SK-N-MC (cell line): ENCODE measurements at regions not wholly inside any gene's neighbourhood (a gene's known extent, or its start where the extent isn't known, plus 50 kb on each side); places are given as distances from the start of the nearest gene placed in this dataset.

Experiments used
- DNase-seq: peaks from one replicate; pipeline ENCODE4 v3.0.0-alpha.2; 2011; ENCODE audit warnings: low read depth, low spot score
- H3K27ac ChIP-seq: fragments of 200-600 bp; sonication (generic); 2 replicates; pipeline ENCODE4 v1.5.1; 2016; ENCODE audit warnings: mixed run types
- H3K36me3 ChIP-seq: fragments of 200-600 bp; sonication (generic); 2 replicates; pipeline ENCODE4 v1.6.1; 2017; ENCODE audit warnings: antibody characterized with exemption, low read length, mixed read lengths; ENCODE audit not compliant: insufficient read depth
- H3K4me3 ChIP-seq: fragments of 200-600 bp; sonication (generic); 2 replicates; pipeline ENCODE4 v1.5.1; 2016
- H3K9ac ChIP-seq: fragments of 200-600 bp; sonication (generic); 2 replicates; pipeline ENCODE4 v1.8.0; 2017; ENCODE audit warnings: mixed run types, mixed read lengths; ENCODE audit not compliant: insufficient read length
- H3K9me3 ChIP-seq: fragments of 200-600 bp; sonication (generic); 2 replicates; pipeline ENCODE4 v1.6.1; 2017; ENCODE audit warnings: low read depth, mild to moderate bottlenecking, antibody characterized with exemption, low read length, moderate library complexity, mixed read lengths
- EZH2 ChIP-seq: fragments of 200-600 bp; sonication (generic); IDR thresholded peaks from one replicate; pipeline ENCODE4 v1.6.1; 2017; ENCODE audit warnings: antibody characterized with exemption
- FOXP2 ChIP-seq: optimal IDR thresholded peaks from 2 replicates; pipeline ENCODE3; 2011; ENCODE audit warnings: mild to moderate bottlenecking, moderate library complexity; ENCODE audit not compliant: insufficient read depth; ENCODE audit errors: extremely low read length, control extremely low read depth
- POLR2AphosphoS5 ChIP-seq: IDR thresholded peaks from 2 replicates; pipeline ENCODE4 v1.6.1; 2012; ENCODE audit warnings: mild to moderate bottlenecking, low read depth, low read length, borderline replicate concordance

DNA sequence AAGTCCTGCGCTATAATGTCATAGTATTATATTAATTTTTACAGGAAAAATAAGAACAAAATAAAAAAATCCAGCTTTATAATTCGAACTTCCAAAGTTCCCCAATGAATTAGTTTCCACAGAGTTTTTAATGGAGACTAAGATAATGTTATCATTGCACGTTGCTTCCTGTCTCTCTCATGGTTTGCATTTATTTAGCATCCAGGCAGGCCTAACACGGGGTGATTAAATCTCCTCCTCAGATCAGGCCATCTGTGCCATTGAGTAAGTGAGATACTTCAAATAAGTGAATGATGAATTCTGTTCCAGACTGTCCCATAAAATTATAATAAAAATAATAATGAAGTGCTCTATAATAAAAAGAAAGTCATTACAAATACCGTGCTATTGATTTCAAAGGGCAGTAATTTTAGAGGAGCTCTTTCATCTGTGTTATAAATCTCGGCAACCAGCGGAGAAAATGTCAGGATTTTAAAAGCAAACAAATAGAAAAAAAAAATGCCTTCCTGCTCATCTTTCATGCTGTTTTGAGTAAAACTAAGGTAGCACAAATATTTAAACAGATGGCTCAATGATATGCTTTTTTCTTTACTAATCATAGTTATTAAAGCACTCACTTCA is 570.6 kb upstream of the ZNF608 start:
- H3K36me3 ChIP-seq, result no peaks in the 10 kb centered on the region
- no peak overlapping the region for H3K9ac ChIP-seq
- no peak overlapping the region for H3K4me3 ChIP-seq
- H3K27ac ChIP-seq, result no peak overlapping the region
- no peak for DNase-seq
- TF ChIP-seq POLR2AphosphoS5 (no peak), FOXP2 (no peak), EZH2 (no peak)
- no peaks in the 10 kb centered on the region for H3K9me3 ChIP-seq

- TF ChIP-seq EZH2 (no peak), FOXP2 (no peak), POLR2AphosphoS5 (no peak)
- Histone ChIP-seq H3K9ac (no peak overlapping the region), H3K4me3 (no peak overlapping the region), H3K9me3 (no peaks in the 10 kb centered on the region), H3K36me3 (no peaks in the 10 kb centered on the region), H3K27ac (no peak overlapping the region)
- DNase-seq, result no peak
Measured at GRCh38 chr5:125317536-125317995, 571.1 kb upstream of the ZNF608 start.

- DNase-seq, result no peak
- H3K27ac ChIP-seq, result no peak overlapping the region
- H3K9me3 ChIP-seq, result no peaks in the 10 kb centered on the region
- H3K4me3 ChIP-seq, result no peak overlapping the region
- H3K9ac ChIP-seq, result no peak overlapping the region
- no peaks in the 10 kb centered on the region for H3K36me3 ChIP-seq
- TF ChIP-seq EZH2 (no peak), FOXP2 (no peak), POLR2AphosphoS5 (no peak)
Measured at GRCh38 chr5:125321654-125322053, 575.2 kb upstream of the ZNF608 start.

GRCh38 chr5:125323613-125324012 is 577.2 kb upstream of the ZNF608 start:
- no peak overlapping the region for H3K9ac ChIP-seq
- H3K27ac ChIP-seq, result no peak overlapping the region
- no peak for DNase-seq
- H3K9me3 ChIP-seq, result no peaks in the 10 kb centered on the region
- TF ChIP-seq EZH2 (no peak), POLR2AphosphoS5 (no peak), FOXP2 (no peak)
- H3K4me3 ChIP-seq, result no peak overlapping the region
- no peaks in the 10 kb centered on the region for H3K36me3 ChIP-seq

DNA sequence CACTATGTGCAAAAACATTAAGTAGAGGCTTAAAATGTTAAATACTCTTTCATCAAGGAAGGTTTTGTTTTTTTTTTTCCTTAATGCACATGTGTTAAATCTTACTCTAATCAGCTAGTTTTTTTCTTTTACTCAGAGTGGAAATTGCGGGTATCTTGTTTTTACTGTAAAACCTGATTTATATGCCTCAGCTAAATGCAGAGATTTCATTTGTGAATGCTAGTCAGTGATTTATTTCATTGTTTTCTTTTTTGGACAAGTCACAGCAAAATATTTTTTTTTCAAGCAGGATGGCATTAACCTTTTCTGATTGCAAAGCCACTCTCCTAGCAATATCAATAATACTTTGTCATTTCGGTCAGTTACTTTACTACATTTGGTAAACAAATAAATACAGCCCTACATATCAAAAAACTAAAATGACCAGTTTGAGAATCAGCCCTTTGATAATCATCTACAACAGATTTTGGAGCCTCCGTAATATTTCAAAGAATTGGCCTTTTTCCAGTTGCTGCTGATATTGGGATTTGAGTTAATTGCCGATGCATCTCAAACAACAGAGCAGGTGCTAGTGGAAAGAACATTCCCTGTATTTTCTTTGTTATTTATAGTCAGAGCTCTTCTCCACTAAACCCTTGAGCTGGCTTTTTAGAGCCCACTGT is 579.2 kb upstream of the ZNF608 start:
- H3K4me3 ChIP-seq, result no peak overlapping the region
- H3K36me3 ChIP-seq, result no peaks in the 10 kb centered on the region
- H3K27ac ChIP-seq, result no peak overlapping the region
- no peaks in the 10 kb centered on the region for H3K9me3 ChIP-seq
- H3K9ac ChIP-seq, result no peak overlapping the region
- TF ChIP-seq POLR2AphosphoS5 (no peak), FOXP2 (no peak), EZH2 (no peak)
- no peak for DNase-seq

GRCh38 chr5:125326150-125326510 is 579.7 kb upstream of the ZNF608 start:
- no peaks in the 10 kb centered on the region for H3K9me3 ChIP-seq
- H3K4me3 ChIP-seq, result no peak overlapping the region
- H3K36me3 ChIP-seq, result no peaks in the 10 kb centered on the region
- TF ChIP-seq FOXP2 (no peak), POLR2AphosphoS5 (no peak), EZH2 (no peak)
- no peak overlapping the region for H3K27ac ChIP-seq
- H3K9ac ChIP-seq, result no peak overlapping the region
- DNase-seq, result no peak

DNA sequence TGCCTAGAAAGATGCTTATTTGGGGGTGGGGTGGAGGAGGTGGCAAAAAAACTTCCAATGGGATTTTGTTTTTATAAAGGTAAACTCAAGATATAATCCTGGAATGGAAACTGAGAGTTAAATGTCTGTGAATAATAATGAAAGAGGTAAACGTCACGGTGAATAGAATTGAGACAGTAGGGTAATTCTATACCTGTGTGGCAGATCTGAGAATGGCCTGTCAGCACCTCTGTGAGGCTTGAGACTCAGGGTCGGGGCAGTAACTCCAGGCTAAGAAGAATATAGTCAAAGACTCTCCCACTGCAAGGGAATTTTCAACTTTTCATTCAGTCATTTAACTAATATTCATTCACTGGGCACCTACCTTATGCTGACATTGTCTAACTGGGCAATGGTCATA is 581.2 kb upstream of the ZNF608 start:
- Histone ChIP-seq H3K9ac (no peak overlapping the region), H3K27ac (no peak overlapping the region), H3K4me3 (no peak overlapping the region), H3K9me3 (no peaks in the 10 kb centered on the region), H3K36me3 (no peaks in the 10 kb centered on the region)
- TF ChIP-seq FOXP2 (no peak), POLR2AphosphoS5 (no peak), EZH2 (no peak)
- DNase-seq, result no peak

DNA sequence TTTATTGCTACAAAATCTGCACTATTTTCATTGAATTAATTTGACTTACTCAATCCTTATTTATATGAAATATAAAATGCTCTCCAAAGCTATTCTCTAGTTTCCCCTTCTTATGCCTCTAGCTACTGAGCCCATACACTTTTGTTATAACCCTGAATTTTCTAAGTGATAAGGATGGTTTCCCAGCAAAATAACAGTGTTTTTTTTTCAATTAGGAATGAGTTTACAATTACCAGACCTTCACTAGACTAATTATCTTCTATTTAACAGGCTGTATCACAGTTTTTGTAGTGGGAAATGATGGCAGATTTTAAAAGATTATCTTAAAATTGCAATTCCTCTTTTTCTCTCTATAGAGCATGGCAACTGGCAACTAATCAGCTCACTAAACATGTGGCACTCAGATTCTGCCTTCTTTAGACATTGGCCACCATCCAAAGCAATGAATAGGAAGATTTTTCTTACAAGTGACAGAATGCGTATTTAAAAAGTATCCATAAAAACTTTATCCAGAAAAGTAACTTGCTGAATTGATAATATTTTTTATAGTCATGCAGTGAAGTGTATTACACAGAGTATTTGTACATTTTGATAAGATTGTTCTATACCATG is 585.7 kb upstream of the ZNF608 start:
- no peak for DNase-seq
- H3K9me3 ChIP-seq, result no peaks in the 10 kb centered on the region
- H3K27ac ChIP-seq, result no peak overlapping the region
- no peaks in the 10 kb centered on the region for H3K36me3 ChIP-seq
- H3K9ac ChIP-seq, result no peak overlapping the region
- TF ChIP-seq FOXP2 (no peak), POLR2AphosphoS5 (no peak), EZH2 (no peak)
- no peak overlapping the region for H3K4me3 ChIP-seq

DNA sequence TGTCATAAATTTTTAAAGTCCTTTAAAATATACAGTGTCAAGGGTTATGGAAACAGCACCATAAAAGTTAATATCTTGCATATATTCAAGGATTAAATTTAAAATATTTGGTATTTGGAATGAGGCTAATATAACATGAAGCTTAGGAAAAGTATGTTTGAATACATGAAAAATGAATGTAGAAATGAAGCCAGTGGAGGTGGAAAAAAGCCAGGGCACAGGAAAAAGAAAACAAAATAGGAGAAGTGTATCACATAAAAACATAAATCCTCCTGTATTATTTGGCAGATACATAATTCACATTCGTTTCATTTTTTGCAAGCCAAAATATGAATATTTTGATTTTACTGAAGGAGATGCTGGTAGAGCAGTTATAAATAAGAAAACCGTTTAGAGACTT is 587.0 kb upstream of the ZNF608 start:
- no peaks in the 10 kb centered on the region for H3K36me3 ChIP-seq
- H3K9me3 ChIP-seq, result no peaks in the 10 kb centered on the region
- no peak overlapping the region for H3K4me3 ChIP-seq
- TF ChIP-seq FOXP2, result no peak
- TF ChIP-seq POLR2AphosphoS5, result no peak
- TF ChIP-seq EZH2, result no peak
- DNase-seq, result no peak
- H3K9ac ChIP-seq, result no peak overlapping the region
- no peak overlapping the region for H3K27ac ChIP-seq
